GM13976 (cell line): ENCODE measurements at regions not wholly inside any gene's neighbourhood (a gene's known extent, or its start where the extent isn't known, plus 50 kb on each side); places are given as distances from the start of the nearest gene placed in this dataset.

ENCODE experiments used
- DNase-seq: peaks from one replicate; pipeline ENCODE4 v3.0.0; 2012; ENCODE audit warnings: low spot score
- CTCF ChIP-seq: IDR thresholded peaks from 2 replicates; pipeline ENCODE4 v1.5.1; 2012; ENCODE audit warnings: borderline replicate concordance, mild to moderate bottlenecking; ENCODE audit not compliant: insufficient read depth; ENCODE audit errors: extremely low read depth, missing control alignments, control extremely low read depth
- in situ Hi-C: fragments of 300-500 bp; cut with MboI; formaldehyde crosslinking; loops from one replicate; pipeline ENCODE4 v1.12.0; 2022; ENCODE audit warnings: low sequenced_read_pairs, mixed read lengths, inconsistent platforms; ENCODE audit not compliant: unreplicated experiment

- no peak for DNase-seq
- in situ Hi-C loops = no loop called here
- no peak for TF ChIP-seq CTCF
These were observed 429.2 kb upstream of the HTR2A start for GRCh38 chr13:47326061-47326460.

GRCh38 chr13:47317356-47317755 is 420.5 kb upstream of the HTR2A start:
- no peak for DNase-seq
- TF ChIP-seq CTCF = no peak
- in situ Hi-C loops = no loop called here

DNA sequence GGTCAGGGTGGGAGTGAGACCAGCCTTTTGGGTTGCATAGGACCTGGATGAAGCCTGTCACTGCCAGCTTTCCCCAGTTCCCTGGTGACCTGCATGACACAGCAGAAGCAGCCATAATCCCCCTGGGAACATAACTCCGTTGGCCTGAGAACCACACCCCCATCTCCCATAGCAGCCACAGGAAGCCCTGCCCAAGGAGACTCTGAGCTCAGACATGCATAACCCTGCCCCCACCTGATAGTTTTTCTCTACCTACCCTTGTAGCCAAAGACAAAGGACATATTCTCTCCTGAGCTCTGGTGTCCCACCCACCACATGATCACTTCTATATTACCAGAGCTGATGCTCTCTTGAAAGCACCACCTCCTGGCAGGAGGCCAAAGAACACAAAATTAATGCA is 413.5 kb upstream of the HTR2A start:
- TF ChIP-seq CTCF = no peak
- no peak for DNase-seq
- in situ Hi-C loops = no loop called here

DNA sequence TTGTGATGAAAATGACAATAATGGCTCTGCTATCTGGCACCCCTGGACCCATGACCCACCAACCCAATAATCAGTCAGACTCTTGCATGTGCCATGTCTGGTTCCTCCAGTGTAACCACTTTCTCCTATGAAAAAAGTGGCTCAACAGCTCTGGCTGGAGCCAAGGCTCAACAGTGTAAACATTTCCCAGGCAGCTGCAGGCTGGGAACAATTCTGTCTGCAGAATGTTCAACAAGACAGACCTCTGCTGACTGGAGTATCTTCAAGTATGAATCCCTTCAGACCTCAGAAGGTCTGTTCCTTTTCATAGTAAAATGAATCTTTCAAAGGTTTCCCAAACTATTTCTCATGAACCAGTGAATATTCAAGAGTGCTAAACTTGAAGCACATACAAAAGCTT is 410.1 kb upstream of the HTR2A start:
- DNase-seq = no peak
- in situ Hi-C loops = no loop called here
- TF ChIP-seq CTCF = no peak

DNA sequence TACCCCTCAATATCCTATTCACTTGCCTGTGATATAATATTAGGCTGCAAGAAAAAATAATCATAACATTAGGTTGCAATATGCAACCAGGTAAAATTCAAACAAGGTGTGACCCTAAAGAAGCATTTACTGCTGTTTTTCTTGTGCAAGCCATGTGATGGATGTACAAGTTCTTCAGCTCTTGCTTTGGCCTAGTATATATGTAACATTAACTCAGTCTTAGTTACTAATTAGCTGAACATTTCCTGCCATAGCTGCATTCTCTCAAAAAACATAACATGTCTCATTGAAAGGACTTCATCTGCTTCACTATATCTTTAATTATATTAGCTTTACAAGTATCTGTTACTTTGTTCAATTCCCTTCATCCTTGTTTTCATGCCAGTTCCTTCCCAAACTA is 406.8 kb upstream of the HTR2A start:
- DNase-seq = no peak
- TF ChIP-seq CTCF = no peak
- in situ Hi-C loops = no loop called here

DNA sequence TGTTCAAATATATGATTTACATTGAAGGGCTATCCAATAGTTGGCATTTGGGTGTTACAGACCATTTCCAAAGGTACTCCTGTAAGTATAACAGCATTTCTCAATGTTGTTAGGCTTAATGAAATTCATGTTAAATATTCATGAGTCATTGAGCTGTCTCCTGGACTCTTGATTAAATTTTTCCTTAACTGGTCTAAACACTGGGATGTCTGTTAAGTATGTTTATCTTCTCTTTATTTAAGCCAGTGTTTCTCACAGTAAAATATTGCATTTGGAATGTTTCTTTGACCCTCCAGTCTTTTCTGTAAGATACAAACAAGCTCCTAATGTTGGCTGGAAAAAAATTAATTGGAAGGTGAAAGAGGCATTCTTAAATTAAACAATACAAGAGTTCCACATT is 402.5 kb upstream of the HTR2A start:
- DNase-seq = no peak
- in situ Hi-C loops = no loop called here
- no peak for TF ChIP-seq CTCF

- DNase-seq = no peak
- in situ Hi-C loops = no loop called here
- no peak for TF ChIP-seq CTCF
These were observed 401.7 kb upstream of the HTR2A start for GRCh38 chr13:47298506-47298905.
